ENCODE measurements at regions not wholly inside any gene's neighbourhood (a gene's known extent, or its start where the extent isn't known, plus 50 kb on each side); places are given as distances from the start of the nearest gene placed in this dataset.

DNA sequence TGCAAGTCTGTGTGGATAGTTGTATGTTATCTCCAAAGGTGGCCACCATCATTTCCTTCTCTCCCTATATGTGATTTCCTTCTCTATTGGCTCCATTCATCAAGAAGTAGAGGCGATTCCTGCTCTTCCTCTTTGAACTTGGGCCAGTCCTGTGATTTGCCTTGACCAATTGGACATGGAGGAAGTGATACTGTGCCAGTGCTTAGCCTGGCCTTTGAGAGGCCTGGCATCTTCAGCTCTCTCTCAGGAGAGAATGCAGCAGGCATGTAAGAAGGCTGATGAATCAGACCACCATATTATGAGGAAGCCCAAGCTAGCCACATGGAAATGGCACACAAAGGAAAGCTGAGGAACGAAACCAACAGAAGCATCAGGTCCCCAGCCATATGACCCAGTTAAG is 195.0 kb upstream of the SVIL start:
- ChIA-PET CTCF (no interaction called here), POLR2A (no interaction called here)
- ATAC-seq (ENCODE audit: low read depth) (no peak), DNase-seq (no peak)
- TF ChIP-seq, protein P1, sequence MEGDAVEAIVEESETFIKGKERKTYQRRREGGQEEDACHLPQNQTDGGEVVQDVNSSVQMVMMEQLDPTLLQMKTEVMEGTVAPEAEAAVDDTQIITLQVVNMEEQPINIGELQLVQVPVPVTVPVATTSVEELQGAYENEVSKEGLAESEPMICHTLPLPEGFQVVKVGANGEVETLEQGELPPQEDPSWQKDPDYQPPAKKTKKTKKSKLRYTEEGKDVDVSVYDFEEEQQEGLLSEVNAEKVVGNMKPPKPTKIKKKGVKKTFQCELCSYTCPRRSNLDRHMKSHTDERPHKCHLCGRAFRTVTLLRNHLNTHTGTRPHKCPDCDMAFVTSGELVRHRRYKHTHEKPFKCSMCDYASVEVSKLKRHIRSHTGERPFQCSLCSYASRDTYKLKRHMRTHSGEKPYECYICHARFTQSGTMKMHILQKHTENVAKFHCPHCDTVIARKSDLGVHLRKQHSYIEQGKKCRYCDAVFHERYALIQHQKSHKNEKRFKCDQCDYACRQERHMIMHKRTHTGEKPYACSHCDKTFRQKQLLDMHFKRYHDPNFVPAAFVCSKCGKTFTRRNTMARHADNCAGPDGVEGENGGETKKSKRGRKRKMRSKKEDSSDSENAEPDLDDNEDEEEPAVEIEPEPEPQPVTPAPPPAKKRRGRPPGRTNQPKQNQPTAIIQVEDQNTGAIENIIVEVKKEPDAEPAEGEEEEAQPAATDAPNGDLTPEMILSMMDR (IDR thresholded peaks at IDR 0.05) = no peak
- Mint-ChIP-seq H3K4me1 (no peaks in the 10 kb centered on the region), H3K36me3 (ENCODE audit: low read depth) (no peaks in the 10 kb centered on the region), H3K4me3 (no peak overlapping the region), H3K27me3 (no peaks in the 10 kb centered on the region), H3K9me3 (no peaks in the 10 kb centered on the region), H3K27ac (no peak overlapping the region)
- intact Hi-C loops (cut with micrococcal nuclease) = no loop called here

DNA sequence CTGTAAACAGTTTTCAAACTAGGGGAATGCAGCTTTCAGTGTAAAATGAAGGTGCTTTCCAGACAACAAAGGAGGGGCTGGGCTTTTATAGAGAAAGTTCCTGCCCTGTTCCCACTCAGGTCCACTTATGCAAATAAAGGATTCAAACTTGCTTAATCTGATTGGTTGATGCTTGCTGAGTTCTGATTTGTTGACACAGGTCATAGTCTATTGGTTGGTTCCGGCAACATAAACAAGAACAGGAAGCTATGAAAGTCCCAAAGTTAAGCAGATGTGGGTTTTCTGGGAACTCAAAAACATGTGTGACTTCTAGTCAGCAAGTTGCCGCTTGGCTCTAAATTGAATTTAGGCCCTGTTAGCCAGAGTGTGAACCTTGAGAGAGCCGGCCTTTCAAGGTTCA is 194.2 kb upstream of the SVIL start:
- no peaks in the 10 kb centered on the region for H3K27me3 Mint-ChIP-seq
- intact Hi-C loops (cut with micrococcal nuclease) = no loop called here
- TF ChIP-seq, protein P1 (IDR thresholded peaks at IDR 0.05) = no peak
- ChIA-PET POLR2A (no interaction called here), CTCF (no interaction called here)
- no peaks in the 10 kb centered on the region for H3K9me3 Mint-ChIP-seq
- H3K27ac Mint-ChIP-seq = no peak overlapping the region
- H3K4me1 Mint-ChIP-seq = no peaks in the 10 kb centered on the region
- DNase-seq (no peak), ATAC-seq (ENCODE audit: low read depth) (no peak)
- no peak overlapping the region for H3K4me3 Mint-ChIP-seq
- no peaks in the 10 kb centered on the region for H3K36me3 Mint-ChIP-seq (ENCODE audit: low read depth)

DNA sequence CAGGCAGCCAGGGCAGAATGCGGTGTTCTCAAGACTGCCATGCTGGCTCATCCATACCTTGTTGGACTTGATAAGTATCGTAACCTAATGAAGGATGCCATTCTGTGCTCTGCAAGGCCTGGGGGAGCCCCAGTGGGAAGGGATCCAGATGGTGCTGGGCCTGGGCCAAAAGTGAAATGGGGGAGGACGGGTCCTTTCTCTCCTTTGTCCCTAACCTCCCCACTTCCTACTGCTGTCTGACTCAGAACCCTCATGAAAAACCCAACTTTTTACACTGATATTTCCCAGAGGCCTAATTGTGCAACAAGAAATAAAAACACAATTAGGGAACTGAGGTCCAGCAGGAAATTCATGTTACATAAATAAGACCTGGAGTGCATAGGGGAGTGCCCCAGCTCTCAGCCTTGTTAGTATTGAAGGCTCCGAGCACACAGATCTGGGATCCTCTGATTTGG is 193.7 kb upstream of the SVIL start:
- TF ChIP-seq, protein P1 (IDR thresholded peaks at IDR 0.05) = no peak
- Mint-ChIP-seq H3K27ac (no peak overlapping the region), H3K9me3 (no peaks in the 10 kb centered on the region), H3K27me3 (no peaks in the 10 kb centered on the region), H3K4me3 (no peak overlapping the region), H3K36me3 (ENCODE audit: low read depth) (no peaks in the 10 kb centered on the region), H3K4me1 (no peaks in the 10 kb centered on the region)
- POLR2A ChIA-PET = no interaction called here
- CTCF ChIA-PET = no interaction called here
- DNase-seq (no peak), ATAC-seq (ENCODE audit: low read depth) (no peak)
- intact Hi-C loops (cut with micrococcal nuclease) = no loop called here

DNA sequence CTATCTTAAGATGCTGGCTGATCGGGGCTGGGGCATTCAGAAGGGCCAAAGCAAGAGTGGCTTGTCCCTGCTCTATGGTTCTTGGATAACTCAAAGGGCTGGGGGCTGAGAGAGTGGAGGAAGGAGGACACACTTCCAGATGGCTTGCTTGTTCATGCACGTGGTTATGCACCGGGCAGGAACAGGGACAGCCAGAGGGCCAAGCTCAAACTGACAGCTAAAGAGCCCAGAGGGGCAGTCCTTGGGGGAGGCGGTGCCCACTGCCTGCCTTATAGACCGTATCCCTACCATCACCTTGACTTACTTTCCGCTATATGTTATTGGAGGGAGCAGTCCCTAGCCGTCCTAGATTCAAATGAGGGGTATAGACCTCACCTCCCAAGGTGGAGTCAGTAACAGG is 192.7 kb upstream of the SVIL start:
- no peaks in the 10 kb centered on the region for H3K9me3 Mint-ChIP-seq
- DNase-seq (no peak), ATAC-seq (ENCODE audit: low read depth) (no peak)
- POLR2A ChIA-PET = no interaction called here
- H3K27me3 Mint-ChIP-seq = no peaks in the 10 kb centered on the region
- no peaks in the 10 kb centered on the region for H3K36me3 Mint-ChIP-seq (ENCODE audit: low read depth)
- CTCF ChIA-PET = no interaction called here
- no peak overlapping the region for H3K27ac Mint-ChIP-seq
- TF ChIP-seq, protein P1 (IDR thresholded peaks at IDR 0.05) = no peak
- H3K4me3 Mint-ChIP-seq = no peak overlapping the region
- intact Hi-C loops (cut with micrococcal nuclease) = no loop called here
- H3K4me1 Mint-ChIP-seq = no peaks in the 10 kb centered on the region

DNA sequence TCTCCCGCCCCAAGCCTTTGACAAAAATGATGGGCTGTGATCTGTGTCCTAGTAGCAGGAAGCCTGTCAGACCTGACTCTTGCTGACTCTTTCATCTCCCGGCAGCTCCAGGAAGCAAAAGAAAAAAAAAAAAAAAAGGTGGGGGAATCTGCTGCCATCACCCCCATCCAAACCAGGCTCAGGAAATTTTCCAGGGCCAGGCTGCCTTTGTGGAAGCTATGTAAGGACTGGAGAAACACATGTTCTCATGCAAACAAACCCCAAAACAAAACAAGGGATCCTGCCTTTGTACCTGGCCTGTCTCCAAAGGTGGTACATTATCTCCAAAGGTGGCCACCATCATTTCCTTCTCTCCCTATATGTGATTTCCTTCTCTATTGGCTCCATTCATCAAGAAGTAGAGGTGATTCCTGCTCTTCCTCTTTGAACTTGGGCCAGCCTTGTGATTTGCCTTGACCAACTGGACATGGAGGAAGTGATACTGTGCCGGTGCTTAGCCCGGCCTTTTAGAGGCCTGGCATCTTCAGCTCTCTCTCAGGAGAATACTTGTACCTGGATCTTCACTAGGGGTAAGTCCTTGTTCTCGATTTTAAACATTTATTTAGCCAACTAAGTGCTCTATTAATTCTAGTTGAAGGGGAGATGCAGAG is 192.2 kb upstream of the SVIL start:
- TF ChIP-seq, protein P1 (IDR thresholded peaks at IDR 0.05) = no peak
- no peaks in the 10 kb centered on the region for H3K9me3 Mint-ChIP-seq
- DNase-seq (no peak), ATAC-seq (ENCODE audit: low read depth) (no peak)
- no peak overlapping the region for H3K4me3 Mint-ChIP-seq
- ChIA-PET POLR2A (no interaction called here), CTCF (no interaction called here)
- no peaks in the 10 kb centered on the region for H3K4me1 Mint-ChIP-seq
- no peak overlapping the region for H3K27ac Mint-ChIP-seq
- H3K27me3 Mint-ChIP-seq = no peaks in the 10 kb centered on the region
- intact Hi-C loops (cut with micrococcal nuclease) = no loop called here
- H3K36me3 Mint-ChIP-seq (ENCODE audit: low read depth) = no peaks in the 10 kb centered on the region
